DOHH2 (cell line): ENCODE measurements at regions not wholly inside any gene's neighbourhood (a gene's known extent, or its start where the extent isn't known, plus 50 kb on each side); places are given as distances from the start of the nearest gene placed in this dataset.

ENCODE experiments used
- CTCF ChIP-seq: fragments of 200-600 bp; sonication (generic); IDR thresholded peaks from one replicate; pipeline ENCODE4 v1.5.1; 2014; ENCODE audit warnings: antibody characterized with exemption, mild to moderate bottlenecking, low read depth, low read length; ENCODE audit not compliant: poor library complexity, severe bottlenecking
- EZH2phosphoT487 ChIP-seq: fragments of 200-600 bp; sonication (generic); IDR thresholded peaks from 2 replicates; pipeline ENCODE4 v1.6.1; 2017; ENCODE audit warnings: borderline replicate concordance, mild to moderate bottlenecking, antibody characterized with exemption, low read length, moderate library complexity, mixed read lengths

- TF ChIP-seq CTCF (no peak), EZH2phosphoT487 (no peak)
Measured at GRCh38 chr19:27859689-27860088, 1353.3 kb downstream of the UQCRFS1 start.
